GM23248 (cell line): ENCODE measurements at regions not wholly inside any gene's neighbourhood (a gene's known extent, or its start where the extent isn't known, plus 50 kb on each side); places are given as distances from the start of the nearest gene placed in this dataset.

Experiments used
- DNase-seq: peaks from one replicate; pipeline ENCODE4 v3.0.0-alpha.2; 2015
- H2AFZ ChIP-seq: fragments of 200-600 bp; sonication (generic); 2 replicates; pipeline ENCODE4 v1.6.1; 2016; ENCODE audit warnings: antibody characterized with exemption
- H3F3A ChIP-seq: fragments of 200-600 bp; sonication (generic); 2 replicates; pipeline ENCODE4 v1.6.1; 2016; ENCODE audit warnings: mild to moderate bottlenecking, antibody characterized with exemption, mixed run types; ENCODE audit not compliant: insufficient read depth
- H3K27ac ChIP-seq: fragments of 200-600 bp; sonication (generic); 2 replicates; pipeline ENCODE4 v1.5.1; 2016; ENCODE audit warnings: mild to moderate bottlenecking
- H3K27me3 ChIP-seq: fragments of 200-600 bp; sonication (generic); replicated peaks from 2 replicates; pipeline ENCODE4 v1.6.1; 2016; ENCODE audit warnings: mild to moderate bottlenecking; ENCODE audit not compliant: insufficient read depth
- H3K36me3 ChIP-seq: fragments of 200-600 bp; sonication (generic); 2 replicates; pipeline ENCODE4 v1.6.1; 2016; ENCODE audit warnings: low read depth, mild to moderate bottlenecking
- H3K4me1 ChIP-seq: fragments of 200-600 bp; sonication (generic); 2 replicates; pipeline ENCODE4 v1.6.1; 2016; ENCODE audit warnings: mild to moderate bottlenecking; ENCODE audit not compliant: insufficient read depth
- H3K4me2 ChIP-seq: fragments of 200-600 bp; sonication (generic); one replicate; pipeline ENCODE4 v1.6.1; 2016; ENCODE audit warnings: mild to moderate bottlenecking; ENCODE audit not compliant: unreplicated experiment
- H3K4me3 ChIP-seq: fragments of 200-600 bp; sonication (generic); 2 replicates; pipeline ENCODE4 v1.5.1; 2016; ENCODE audit warnings: mild to moderate bottlenecking
- H3K79me2 ChIP-seq: fragments of 200-600 bp; sonication (generic); 2 replicates; pipeline ENCODE4 v1.6.1; 2016; ENCODE audit warnings: mild to moderate bottlenecking; ENCODE audit not compliant: insufficient read depth
- H3K9ac ChIP-seq: fragments of 200-600 bp; sonication (generic); 2 replicates; pipeline ENCODE4 v1.6.1; 2016; ENCODE audit warnings: mild to moderate bottlenecking
- H3K9me2 ChIP-seq: fragments of 200-600 bp; sonication (generic); 2 replicates; pipeline ENCODE4 v1.6.1; 2016; ENCODE audit warnings: mixed run types, mild to moderate bottlenecking, moderate library complexity; ENCODE audit not compliant: insufficient read depth
- H3K9me3 ChIP-seq: fragments of 200-600 bp; sonication (generic); one replicate; pipeline ENCODE4 v1.6.1; 2017; ENCODE audit warnings: low read depth
- H4K20me1 ChIP-seq: fragments of 200-600 bp; sonication (generic); 2 replicates; pipeline ENCODE4 v1.6.0; 2016; ENCODE audit not compliant: insufficient read depth
- EZH2 ChIP-seq: fragments of 200-600 bp; sonication (generic); IDR thresholded peaks from 2 replicates; pipeline ENCODE4 v1.6.1; 2018; ENCODE audit warnings: antibody characterized with exemption, mild to moderate bottlenecking; ENCODE audit not compliant: insufficient read depth, poor library complexity, severe bottlenecking
- EZH2phosphoT487 ChIP-seq: fragments of 200-600 bp; sonication (generic); IDR thresholded peaks from 2 replicates; pipeline ENCODE4 v1.6.1; 2018; ENCODE audit warnings: antibody characterized with exemption, moderate library complexity, mild to moderate bottlenecking, low read depth; ENCODE audit not compliant: insufficient read depth
- WGBS, 2 experiments: methylation state at CpG; one replicate each; pipeline ENCODE4 v1.1.6; 2015 to 2017; ENCODE audit warnings: low lambda C conversion rate in 2 of 2, low coverage in 1 of 2; ENCODE audit errors: missing lambda C conversion rate in 2 of 2; 5-methylcytosine and 5-hydroxymethylcytosine counted together
- in situ Hi-C: fragments of 300-500 bp; cut with MboI; formaldehyde crosslinking; loops from 2 replicates; pipeline ENCODE4 v1.15.0; 2020

DNA sequence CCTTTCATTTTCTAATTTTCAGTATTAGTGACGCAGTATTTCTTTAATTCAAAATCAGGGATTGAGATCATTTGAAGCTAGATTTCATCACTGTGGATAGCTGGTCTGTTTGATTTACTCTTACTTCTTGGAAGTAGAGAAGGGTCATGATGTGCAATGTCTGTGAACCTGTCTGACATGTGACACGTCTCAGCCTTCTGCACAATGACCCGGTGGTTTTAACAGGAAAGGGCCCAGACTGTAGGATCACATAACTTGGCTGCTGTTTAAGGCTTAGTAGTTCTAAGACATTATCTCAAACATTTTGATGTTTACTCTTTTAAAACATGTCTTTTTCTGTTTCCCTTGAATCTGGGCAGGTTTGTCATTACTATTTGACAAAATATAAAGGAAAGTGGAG lies 823.3 kb upstream of the NUDT12 start:
- no peaks in the 10 kb centered on the region for H3K4me1 ChIP-seq
- no peaks in the 10 kb centered on the region for H3K9me3 ChIP-seq
- H3F3A ChIP-seq: no peaks in the 10 kb centered on the region
- no peaks in the 10 kb centered on the region for H3K36me3 ChIP-seq
- H3K27ac ChIP-seq: no peak overlapping the region
- H2AFZ ChIP-seq: no peak overlapping the region
- no peak for DNase-seq
- H3K27me3 ChIP-seq: no peaks in the 10 kb centered on the region
- TF ChIP-seq EZH2 (no peak), EZH2phosphoT487 (no peak)
- H3K4me3 ChIP-seq: no peak overlapping the region
- in situ Hi-C loops: no loop called here
- no peaks in the 10 kb centered on the region for H3K79me2 ChIP-seq
- 9 to 16% methylated on average over 3 of the region's 3 CpGs for WGBS, 2 experiments
- H4K20me1 ChIP-seq: no peaks in the 10 kb centered on the region
- H3K4me2 ChIP-seq: no peak overlapping the region
- no peak overlapping the region for H3K9ac ChIP-seq
- no peaks in the 10 kb centered on the region for H3K9me2 ChIP-seq

DNA sequence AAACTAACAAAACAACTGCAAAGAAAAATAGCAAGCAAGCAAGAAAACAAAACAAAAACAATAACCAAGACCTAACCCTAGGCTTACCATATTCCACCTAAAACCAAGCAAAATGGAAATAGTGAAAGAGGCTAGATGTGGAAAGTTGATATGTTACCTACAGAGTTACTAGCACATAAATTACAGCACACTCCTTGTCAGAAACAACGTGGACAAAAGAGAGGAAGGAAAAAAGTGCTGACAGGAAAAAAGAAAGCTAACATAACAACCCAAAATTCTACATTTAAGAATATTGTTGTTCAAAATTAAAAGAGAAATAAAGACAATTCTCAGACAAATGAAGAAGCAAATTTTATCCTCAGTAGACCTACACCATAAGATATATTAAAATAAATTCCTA lies 812.8 kb upstream of the NUDT12 start:
- in situ Hi-C loops: no loop called here
- no peaks in the 10 kb centered on the region for H4K20me1 ChIP-seq
- no peak overlapping the region for H3K4me2 ChIP-seq
- H3K9ac ChIP-seq: no peak overlapping the region
- no peaks in the 10 kb centered on the region for H3K79me2 ChIP-seq
- H3K27me3 ChIP-seq: no peaks in the 10 kb centered on the region
- WGBS, 2 experiments: 0% methylated on average over 1 of the region's 1 CpG
- H3K4me3 ChIP-seq: no peak overlapping the region
- H3K4me1 ChIP-seq: no peaks in the 10 kb centered on the region
- no peak overlapping the region for H3K27ac ChIP-seq
- TF ChIP-seq EZH2 (no peak), EZH2phosphoT487 (no peak)
- H2AFZ ChIP-seq: no peak overlapping the region
- H3F3A ChIP-seq: no peaks in the 10 kb centered on the region
- H3K9me3 ChIP-seq: no peaks in the 10 kb centered on the region
- no peaks in the 10 kb centered on the region for H3K36me3 ChIP-seq
- DNase-seq: no peak
- H3K9me2 ChIP-seq: no peaks in the 10 kb centered on the region

DNA sequence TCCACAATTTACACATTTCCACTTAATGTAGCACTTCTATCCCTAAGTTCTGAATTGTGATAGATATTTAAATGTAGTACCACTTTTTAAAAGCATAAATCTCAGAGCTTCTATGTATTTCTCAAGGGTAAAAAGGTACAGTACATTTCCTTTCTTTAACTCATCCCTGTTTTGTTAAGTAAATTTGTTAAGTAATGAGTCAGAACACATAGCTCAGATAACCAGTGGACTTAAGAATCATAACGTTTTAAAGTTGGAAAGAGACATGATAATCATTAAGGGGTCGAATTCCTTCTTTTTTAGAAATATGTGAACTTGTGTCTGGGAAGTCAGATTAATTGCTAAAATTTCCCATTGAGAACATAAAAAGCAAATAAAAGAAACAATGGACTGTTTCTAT lies 810.2 kb upstream of the NUDT12 start:
- H3K9me2 ChIP-seq: no peaks in the 10 kb centered on the region
- no peak overlapping the region for H2AFZ ChIP-seq
- no peak overlapping the region for H3K27ac ChIP-seq
- no peaks in the 10 kb centered on the region for H3K79me2 ChIP-seq
- H3K9ac ChIP-seq: no peak overlapping the region
- DNase-seq: no peak
- H4K20me1 ChIP-seq: no peaks in the 10 kb centered on the region
- H3K27me3 ChIP-seq: no peaks in the 10 kb centered on the region
- TF ChIP-seq EZH2phosphoT487: no peak
- TF ChIP-seq EZH2: no peak
- H3K9me3 ChIP-seq: no peaks in the 10 kb centered on the region
- in situ Hi-C loops: no loop called here
- no peaks in the 10 kb centered on the region for H3K4me1 ChIP-seq
- 4 to 6% methylated on average over 2 of the region's 2 CpGs for WGBS, 2 experiments
- H3K4me3 ChIP-seq: no peak overlapping the region
- H3K4me2 ChIP-seq: no peak overlapping the region
- no peaks in the 10 kb centered on the region for H3K36me3 ChIP-seq
- H3F3A ChIP-seq: no peaks in the 10 kb centered on the region

DNA sequence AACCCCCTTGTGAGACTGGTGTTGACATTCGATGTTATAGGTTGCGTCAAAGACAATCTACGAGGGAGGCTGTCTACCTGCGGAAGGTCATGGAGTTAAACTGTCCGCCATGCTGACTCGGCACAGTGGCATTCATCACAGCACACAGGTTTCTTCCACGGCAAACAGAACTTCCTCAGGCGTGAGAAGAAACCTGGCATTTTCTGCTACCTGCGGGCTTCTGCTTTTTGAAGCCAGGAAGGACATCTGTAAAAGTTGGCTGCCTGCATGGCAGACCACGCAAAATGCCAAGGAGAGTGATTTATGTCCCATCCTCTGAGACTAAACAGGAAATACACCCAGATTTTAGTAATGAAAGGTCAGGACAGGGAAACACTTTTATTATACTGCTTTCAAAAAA lies 809.8 kb upstream of the NUDT12 start:
- H3K4me2 ChIP-seq: no peak overlapping the region
- H3K36me3 ChIP-seq: no peaks in the 10 kb centered on the region
- H3K27me3 ChIP-seq: no peaks in the 10 kb centered on the region
- in situ Hi-C loops: no loop called here
- H3K4me1 ChIP-seq: no peaks in the 10 kb centered on the region
- no peak for TF ChIP-seq EZH2phosphoT487
- TF ChIP-seq EZH2: no peak
- no peaks in the 10 kb centered on the region for H4K20me1 ChIP-seq
- H3K9me2 ChIP-seq: no peaks in the 10 kb centered on the region
- no peaks in the 10 kb centered on the region for H3K9me3 ChIP-seq
- no peak overlapping the region for H2AFZ ChIP-seq
- H3K79me2 ChIP-seq: no peaks in the 10 kb centered on the region
- H3K4me3 ChIP-seq: no peak overlapping the region
- H3K9ac ChIP-seq: no peak overlapping the region
- no peaks in the 10 kb centered on the region for H3F3A ChIP-seq
- no peak for DNase-seq
- no peak overlapping the region for H3K27ac ChIP-seq
- WGBS, 2 experiments: 38 to 52% methylated on average over 10 of the region's 10 CpGs

DNA sequence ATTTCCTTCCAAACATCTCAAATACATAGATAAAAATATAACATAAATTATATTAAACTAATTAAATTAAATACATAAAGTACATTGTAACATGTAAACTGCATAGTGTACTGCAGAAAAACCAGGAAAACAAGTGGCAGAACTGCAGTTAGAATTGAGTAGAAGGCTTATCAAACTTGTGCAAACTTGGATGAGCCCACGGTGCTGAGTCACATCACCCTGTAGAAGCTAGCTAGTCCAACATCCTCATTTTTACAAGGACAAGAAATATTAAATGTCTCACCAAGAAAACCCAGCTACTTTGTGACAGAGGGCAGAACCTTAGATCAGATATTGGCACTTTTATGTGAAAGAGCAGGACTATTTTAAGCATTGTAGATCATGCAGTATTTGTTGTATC lies 807.9 kb upstream of the NUDT12 start:
- no peak for DNase-seq

More for the DNA sequence above, 807.9 kb upstream of the NUDT12 start:
- H3K4me2 ChIP-seq: no peak overlapping the region
- no peaks in the 10 kb centered on the region for H3K4me1 ChIP-seq
- H3K9me2 ChIP-seq: no peaks in the 10 kb centered on the region
- no peaks in the 10 kb centered on the region for H3K27me3 ChIP-seq
- no peak overlapping the region for H2AFZ ChIP-seq
- H3F3A ChIP-seq: no peaks in the 10 kb centered on the region
- no peak for TF ChIP-seq EZH2phosphoT487
- TF ChIP-seq EZH2: no peak
- WGBS, 2 experiments: 4 to 7% methylated on average over 1 of the region's 1 CpG
- no peaks in the 10 kb centered on the region for H3K36me3 ChIP-seq
- H3K27ac ChIP-seq: no peak overlapping the region
- H3K79me2 ChIP-seq: no peaks in the 10 kb centered on the region
- H4K20me1 ChIP-seq: no peaks in the 10 kb centered on the region
- H3K4me3 ChIP-seq: no peak overlapping the region
- in situ Hi-C loops: no loop called here
- H3K9ac ChIP-seq: no peak overlapping the region
- no peaks in the 10 kb centered on the region for H3K9me3 ChIP-seq
